NCI-H345 (cell line): ENCODE measurements at regions not wholly inside any gene's neighbourhood (a gene's known extent, or its start where the extent isn't known, plus 50 kb on each side); places are given as distances from the start of the nearest gene placed in this dataset.

Experiments used
- DNase-seq: peaks from one replicate; lab custom pipeline; 2025; lab: John Stamatoyannopoulos, UW

- no peak for DNase-seq
Observed at GRCh38 chr11:130640526-130640925, 192.1 kb downstream of the ADAMTS15 start.

GRCh38 chr11:130641876-130642275 is 193.4 kb downstream of the ADAMTS15 start:
- DNase-seq, result no peak

GRCh38 chr11:130642994-130643393 is 194.5 kb downstream of the ADAMTS15 start:
- no peak for DNase-seq

GRCh38 chr11:130644187-130644586 is 195.7 kb downstream of the ADAMTS15 start:
- DNase-seq, result no peak

GRCh38 chr11:130645164-130645842 is 196.9 kb downstream of the ADAMTS15 start:
- DNase-seq, result no peak

- no peak for DNase-seq
Observed at GRCh38 chr11:130645843-130646197, 197.4 kb downstream of the ADAMTS15 start.

GRCh38 chr11:130646881-130647280 is 198.4 kb downstream of the ADAMTS15 start:
- DNase-seq, result no peak

GRCh38 chr11:130647371-130647770 is 198.9 kb downstream of the ADAMTS15 start:
- DNase-seq, result no peak

GRCh38 chr11:130649801-130650200 is 201.4 kb downstream of the ADAMTS15 start:
- no peak for DNase-seq

GRCh38 chr11:130650456-130651030 is 202.1 kb downstream of the ADAMTS15 start:
- no peak for DNase-seq

GRCh38 chr11:130651066-130651855 is 202.8 kb downstream of the ADAMTS15 start:
- DNase-seq, result no peak

GRCh38 chr11:130652671-130653335 is 204.4 kb downstream of the ADAMTS15 start:
- no peak for DNase-seq

GRCh38 chr11:130653838-130654636 is 205.6 kb downstream of the ADAMTS15 start:
- DNase-seq, result no peak

GRCh38 chr11:130655300-130655699 is 206.9 kb downstream of the ADAMTS15 start:
- DNase-seq, result no peak

GRCh38 chr11:130666781-130667251 is 218.4 kb downstream of the ADAMTS15 start:
- no peak for DNase-seq

GRCh38 chr11:130668751-130669150 is 220.3 kb downstream of the ADAMTS15 start:
- no peak for DNase-seq

GRCh38 chr11:130670200-130670599 is 221.8 kb downstream of the ADAMTS15 start:
- no peak for DNase-seq

- no peak for DNase-seq
Observed at GRCh38 chr11:130671801-130672700, 223.6 kb downstream of the ADAMTS15 start.

- DNase-seq, result no peak
Observed at GRCh38 chr11:130672911-130673310, 224.5 kb downstream of the ADAMTS15 start.

- DNase-seq, result no peak
Observed at GRCh38 chr11:130673698-130674097, 225.3 kb downstream of the ADAMTS15 start.
